ENCODE measurements at regions not wholly inside any gene's neighbourhood (a gene's known extent, or its start where the extent isn't known, plus 50 kb on each side); places are given as distances from the start of the nearest gene placed in this dataset.

GRCh38 chr5:33346534-33346933 is 94.2 kb upstream of the TARS1 start:
- no peaks in the 10 kb centered on the region for H3K9me3 ChIP-seq (replicated peaks; ENCODE audit: control insufficient read depth, insufficient read depth, low read length)
- POLR2A ChIA-PET, result no interaction called here
- intact Hi-C loops (cut with micrococcal nuclease) (no loop called here), dilution Hi-C loops (cut with MboI; ENCODE audit: extremely low pct_ligation_motif_present, low sequenced_read_pairs) (no loop called here)
- no peak overlapping the region for H3K27ac ChIP-seq (ENCODE audit: insufficient read depth, low read depth, low read length)
- no peaks in the 10 kb centered on the region for H3K27me3 ChIP-seq (ENCODE audit: control insufficient read depth in 2 of 2, insufficient read depth in 2 of 2, low read length in 2 of 2)
- CTCF ChIA-PET, result no interaction called here
- DNase-seq (ENCODE audit: low read depth, low spot score) (no peak), FAIRE-seq (no peak)
- H3K36me3 ChIP-seq (ENCODE audit: control insufficient read depth in 2 of 2, extremely low read depth in 1 of 2, insufficient read depth in 2 of 2, low read length in 2 of 2), result no peaks in the 10 kb centered on the region
- BruUV-seq (replicated peaks), result no TSS peak
- no peak overlapping the region for H3K4me2 ChIP-seq (ENCODE audit: insufficient read depth, low read length)
- no peak overlapping the region for H2AFZ ChIP-seq (ENCODE audit: low read depth, low read length)
- no peak overlapping the region for H3K4me3 ChIP-seq (replicated peaks in 1 of 3; ENCODE audit: insufficient read depth in 1 of 3, low read depth in 1 of 3, low read length in 3 of 3)
- H3K9ac ChIP-seq (replicated peaks; ENCODE audit: extremely low read depth, insufficient read depth, low read length), result no peak overlapping the region
- TF ChIP-seq GATA2 (IDR thresholded peaks at IDR 0.05; ENCODE audit: insufficient read depth, insufficient read length, low read depth, low read length) (no peak), MAX (IDR thresholded peaks at IDR 0.05; ENCODE audit: insufficient read depth, insufficient read length) (no peak), JUN (IDR thresholded peaks at IDR 0.05; ENCODE audit: borderline replicate concordance, insufficient read depth, insufficient read length, low read depth) (no peak), EZH2 (IDR thresholded peaks at IDR 0.05; ENCODE audit: borderline replicate concordance, low read depth, low read length, severe bottlenecking) (no peak), POLR2A (IDR thresholded peaks at IDR 0.05; ENCODE audit: low read depth, low read length) (no peak), FOS (IDR thresholded peaks at IDR 0.05; ENCODE audit: borderline replicate concordance, insufficient read depth, low read length) (no peak)
- TF ChIP-seq, protein P1, sequence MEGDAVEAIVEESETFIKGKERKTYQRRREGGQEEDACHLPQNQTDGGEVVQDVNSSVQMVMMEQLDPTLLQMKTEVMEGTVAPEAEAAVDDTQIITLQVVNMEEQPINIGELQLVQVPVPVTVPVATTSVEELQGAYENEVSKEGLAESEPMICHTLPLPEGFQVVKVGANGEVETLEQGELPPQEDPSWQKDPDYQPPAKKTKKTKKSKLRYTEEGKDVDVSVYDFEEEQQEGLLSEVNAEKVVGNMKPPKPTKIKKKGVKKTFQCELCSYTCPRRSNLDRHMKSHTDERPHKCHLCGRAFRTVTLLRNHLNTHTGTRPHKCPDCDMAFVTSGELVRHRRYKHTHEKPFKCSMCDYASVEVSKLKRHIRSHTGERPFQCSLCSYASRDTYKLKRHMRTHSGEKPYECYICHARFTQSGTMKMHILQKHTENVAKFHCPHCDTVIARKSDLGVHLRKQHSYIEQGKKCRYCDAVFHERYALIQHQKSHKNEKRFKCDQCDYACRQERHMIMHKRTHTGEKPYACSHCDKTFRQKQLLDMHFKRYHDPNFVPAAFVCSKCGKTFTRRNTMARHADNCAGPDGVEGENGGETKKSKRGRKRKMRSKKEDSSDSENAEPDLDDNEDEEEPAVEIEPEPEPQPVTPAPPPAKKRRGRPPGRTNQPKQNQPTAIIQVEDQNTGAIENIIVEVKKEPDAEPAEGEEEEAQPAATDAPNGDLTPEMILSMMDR (IDR thresholded peaks at IDR 0.05; ENCODE audit: extremely low read depth in 1 of 2, insufficient read depth in 1 of 2, low read depth in 1 of 2, low read length in 2 of 2), result no peak
- H3K9me1 ChIP-seq (replicated peaks; ENCODE audit: control insufficient read depth, extremely low read depth, insufficient read depth, low read length), result no peaks in the 10 kb centered on the region
- no peaks in the 10 kb centered on the region for H3K4me1 ChIP-seq (ENCODE audit: control insufficient read depth, extremely low read depth, insufficient read depth, low read length)
- H4K20me1 ChIP-seq (replicated peaks; ENCODE audit: control insufficient read depth, extremely low read depth, insufficient read depth, low read length), result no peaks in the 10 kb centered on the region
- H3K79me2 ChIP-seq (ENCODE audit: control insufficient read depth, insufficient read depth, low read length), result no peaks in the 10 kb centered on the region

Data from endothelial cell of umbilical vein (primary cell).